ENCODE measurements at regions not wholly inside any gene's neighbourhood (a gene's known extent, or its start where the extent isn't known, plus 50 kb on each side); places are given as distances from the start of the nearest gene placed in this dataset.

DNA sequence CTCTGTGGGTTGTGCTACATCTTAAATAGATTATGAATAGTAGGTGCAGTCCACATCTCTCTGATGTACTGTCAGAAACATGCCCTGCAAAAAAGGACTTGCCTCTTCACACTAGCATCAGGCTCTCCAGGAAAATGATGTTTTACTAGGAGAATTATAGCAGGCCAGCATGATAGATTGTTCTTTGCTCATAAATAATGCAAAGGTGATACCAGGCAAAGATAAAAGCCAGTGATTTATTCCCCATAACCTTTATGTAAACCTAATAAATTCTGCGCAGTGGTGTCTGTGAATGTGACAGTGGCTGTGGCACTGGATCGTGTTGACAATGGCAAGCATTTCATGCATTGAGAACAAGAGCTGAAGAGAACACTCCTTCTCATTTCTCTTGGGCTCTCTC lies 646.5 kb upstream of the SEL1L start:
- TF ChIP-seq POLR2AphosphoS5 (IDR thresholded peaks at IDR 0.05; ENCODE audit: borderline replicate concordance, low read depth, low read length), result no peak
- no peak for TF ChIP-seq EZH2 (IDR thresholded peaks at IDR 0.05)
- TF ChIP-seq FOXP2 (optimal IDR thresholded peaks at IDR 0.05; ENCODE audit: control extremely low read depth, extremely low read length, insufficient read depth), result no peak
